Calu3 (cell line): ENCODE measurements at regions not wholly inside any gene's neighbourhood (a gene's known extent, or its start where the extent isn't known, plus 50 kb on each side); places are given as distances from the start of the nearest gene placed in this dataset.

Experiments
- BruUV-seq: library from RNA; stranded (reverse); fragments of 400-500 nt; replicated peaks from 2 replicates; lab custom pipeline; 2021; lab: Mats Ljungman, UMichigan
- CTCF ChIA-PET: fragments of 300-600 bp; sonication (Branson Sonifier 250); formaldehyde crosslinking; loops from one replicate; lab custom pipeline; 2022; ENCODE audit warnings: antibody characterized with exemption; lab: Charles Lee
- DNase-seq: peaks from one replicate; pipeline ENCODE4 v3.0.0; 2022
- H3K27ac Mint-ChIP-seq: one replicate; pipeline ENCODE4 v1.8.0; 2022; ENCODE audit warnings: mixed read lengths; ENCODE audit not compliant: unreplicated experiment
- H3K27me3 Mint-ChIP-seq: one replicate; pipeline ENCODE4 v1.8.0; 2022; ENCODE audit warnings: mixed read lengths; ENCODE audit not compliant: unreplicated experiment
- H3K36me3 Mint-ChIP-seq: one replicate; pipeline ENCODE4 v1.8.0; 2022; ENCODE audit warnings: mild to moderate bottlenecking, moderate library complexity, mixed read lengths; ENCODE audit not compliant: insufficient read depth, unreplicated experiment
- H3K4me1 Mint-ChIP-seq: one replicate; pipeline ENCODE4 v1.8.0; 2022; ENCODE audit warnings: mild to moderate bottlenecking, low read depth, mixed read lengths; ENCODE audit not compliant: unreplicated experiment
- H3K4me3 Mint-ChIP-seq: one replicate; pipeline ENCODE4 v1.8.0; 2022; ENCODE audit warnings: mild to moderate bottlenecking, low read depth, moderate library complexity, mixed read lengths; ENCODE audit not compliant: unreplicated experiment
- H3K9me3 Mint-ChIP-seq: one replicate; pipeline ENCODE4 v1.8.0; 2022; ENCODE audit warnings: low read depth, mixed read lengths; ENCODE audit not compliant: unreplicated experiment
- intact Hi-C: fragments of 100-400 bp; cut with micrococcal nuclease; formaldehyde crosslinking; loops from one replicate; pipeline ENCODE4 v1.10.0; 2022; ENCODE audit not compliant: unreplicated experiment
- TF ChIP-seq, protein P1 (sequence below): fragments of 200-600 bp; IDR thresholded peaks from one replicate; pipeline ENCODE4 v1.8.0; 2022; ENCODE audit warnings: antibody characterized with exemption; ENCODE audit not compliant: unreplicated experiment

DNA sequence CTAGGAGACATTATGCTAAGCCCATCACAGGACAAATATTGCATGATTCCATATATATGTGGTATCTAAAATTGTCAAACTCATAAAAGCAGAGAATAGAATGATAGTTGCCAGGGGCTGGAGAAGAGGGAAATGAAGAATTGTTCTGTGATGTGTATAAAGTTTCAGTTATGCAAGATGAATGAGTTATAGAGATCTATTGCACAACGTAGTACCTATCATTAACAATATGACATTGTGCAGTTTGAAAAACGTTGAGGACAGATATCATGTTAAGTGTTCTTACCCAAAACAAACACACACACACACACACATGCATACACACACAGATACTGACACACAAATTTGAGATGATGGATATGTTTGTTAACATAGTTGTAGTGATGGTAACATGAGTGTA, 871.6 kb upstream of the GOT2 start:
- H3K36me3 Mint-ChIP-seq: no peaks in the 10 kb centered on the region
- no peak for DNase-seq
- CTCF ChIA-PET: no interaction called here
- no peaks in the 10 kb centered on the region for H3K27me3 Mint-ChIP-seq
- peaks cover 9% of the 10 kb centered on the region for H3K9me3 Mint-ChIP-seq
- H3K27ac Mint-ChIP-seq: no peak overlapping the region
- no peaks in the 10 kb centered on the region for H3K4me1 Mint-ChIP-seq
- no TSS peak for BruUV-seq
- H3K4me3 Mint-ChIP-seq: no peak overlapping the region
- TF ChIP-seq, protein P1, sequence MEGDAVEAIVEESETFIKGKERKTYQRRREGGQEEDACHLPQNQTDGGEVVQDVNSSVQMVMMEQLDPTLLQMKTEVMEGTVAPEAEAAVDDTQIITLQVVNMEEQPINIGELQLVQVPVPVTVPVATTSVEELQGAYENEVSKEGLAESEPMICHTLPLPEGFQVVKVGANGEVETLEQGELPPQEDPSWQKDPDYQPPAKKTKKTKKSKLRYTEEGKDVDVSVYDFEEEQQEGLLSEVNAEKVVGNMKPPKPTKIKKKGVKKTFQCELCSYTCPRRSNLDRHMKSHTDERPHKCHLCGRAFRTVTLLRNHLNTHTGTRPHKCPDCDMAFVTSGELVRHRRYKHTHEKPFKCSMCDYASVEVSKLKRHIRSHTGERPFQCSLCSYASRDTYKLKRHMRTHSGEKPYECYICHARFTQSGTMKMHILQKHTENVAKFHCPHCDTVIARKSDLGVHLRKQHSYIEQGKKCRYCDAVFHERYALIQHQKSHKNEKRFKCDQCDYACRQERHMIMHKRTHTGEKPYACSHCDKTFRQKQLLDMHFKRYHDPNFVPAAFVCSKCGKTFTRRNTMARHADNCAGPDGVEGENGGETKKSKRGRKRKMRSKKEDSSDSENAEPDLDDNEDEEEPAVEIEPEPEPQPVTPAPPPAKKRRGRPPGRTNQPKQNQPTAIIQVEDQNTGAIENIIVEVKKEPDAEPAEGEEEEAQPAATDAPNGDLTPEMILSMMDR: no peak
- intact Hi-C loops: no loop called here

DNA sequence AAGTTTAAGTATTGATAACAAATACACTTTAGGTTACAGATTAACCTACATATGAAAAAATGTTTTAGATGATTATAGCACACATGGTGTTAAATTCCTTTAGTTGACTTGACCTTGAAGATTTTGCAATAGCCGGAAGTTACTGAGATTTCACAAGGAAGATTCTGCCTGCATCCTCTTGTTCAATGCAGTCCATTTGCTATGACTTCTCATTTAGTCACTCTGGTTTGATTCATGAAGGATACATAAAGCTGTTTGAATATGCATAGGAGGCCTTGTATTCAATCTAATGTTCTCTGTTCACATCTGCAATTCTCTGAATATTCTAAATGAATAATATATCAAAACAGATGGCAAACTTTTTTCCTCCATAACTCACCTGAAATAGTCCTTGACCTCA, 870.2 kb upstream of the GOT2 start:
- intact Hi-C loops: no loop called here

DNA sequence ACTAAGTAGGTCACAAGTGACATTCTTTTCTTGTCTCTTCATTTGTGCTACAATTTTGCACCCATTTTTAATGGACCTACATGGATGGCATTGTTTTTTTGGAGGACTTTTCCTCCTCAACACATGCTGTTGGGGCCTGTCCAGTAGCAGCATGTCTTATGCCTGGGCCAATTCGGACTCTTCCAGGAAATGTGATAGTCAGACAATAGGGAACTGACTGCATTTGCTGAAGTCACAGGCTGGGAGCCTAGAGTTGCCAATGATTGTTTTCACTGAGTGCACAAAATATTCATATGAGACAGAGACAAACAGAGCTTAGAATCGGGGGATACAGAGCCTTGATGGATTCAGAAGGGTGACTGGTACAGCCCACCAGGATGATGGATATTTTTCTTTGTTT, 867.3 kb upstream of the GOT2 start:
- intact Hi-C loops: no loop called here
- DNase-seq: no peak
- H3K4me3 Mint-ChIP-seq: no peak overlapping the region
- no peak overlapping the region for H3K27ac Mint-ChIP-seq
- CTCF ChIA-PET: no interaction called here
- H3K4me1 Mint-ChIP-seq: no peaks in the 10 kb centered on the region
- H3K36me3 Mint-ChIP-seq: no peaks in the 10 kb centered on the region
- H3K9me3 Mint-ChIP-seq: peaks cover 10% of the 10 kb centered on the region
- BruUV-seq: no TSS peak
- TF ChIP-seq, protein P1: no peak
- no peaks in the 10 kb centered on the region for H3K27me3 Mint-ChIP-seq

More for the DNA sequence above, 870.2 kb upstream of the GOT2 start:
- Mint-ChIP-seq H3K27ac (no peak overlapping the region), H3K9me3 (peaks cover 9% of the 10 kb centered on the region), H3K4me3 (no peak overlapping the region), H3K36me3 (no peaks in the 10 kb centered on the region), H3K4me1 (no peaks in the 10 kb centered on the region), H3K27me3 (no peaks in the 10 kb centered on the region)
- no TSS peak for BruUV-seq
- TF ChIP-seq, protein P1: no peak
- no peak for DNase-seq
- CTCF ChIA-PET: no interaction called here

DNA sequence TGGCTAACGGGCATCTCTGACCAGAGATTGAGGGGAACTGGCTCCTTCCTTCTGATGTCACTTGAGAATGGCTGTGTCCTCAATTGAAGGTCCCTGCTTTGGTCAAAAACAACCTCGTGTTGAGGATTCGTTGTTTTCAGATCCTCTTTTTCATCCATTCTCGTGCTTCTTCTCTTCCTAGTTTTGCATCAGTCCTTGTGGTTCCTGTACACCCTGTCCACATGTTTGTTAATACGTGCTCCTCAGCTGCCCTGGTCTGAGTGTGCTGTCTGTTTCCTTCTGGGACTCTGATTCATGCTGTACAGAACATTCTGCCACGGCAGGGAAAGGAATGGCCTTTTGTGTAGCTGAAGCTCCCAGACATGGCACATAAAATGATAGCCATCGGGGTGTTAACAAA, 863.2 kb upstream of the GOT2 start:
- H3K27ac Mint-ChIP-seq: no peak overlapping the region
- H3K4me3 Mint-ChIP-seq: no peak overlapping the region
- intact Hi-C loops: no loop called here
- no peaks in the 10 kb centered on the region for H3K4me1 Mint-ChIP-seq
- no peaks in the 10 kb centered on the region for H3K27me3 Mint-ChIP-seq
- TF ChIP-seq, protein P1: no peak
- no TSS peak for BruUV-seq
- peaks cover 7% of the 10 kb centered on the region for H3K9me3 Mint-ChIP-seq
- CTCF ChIA-PET: no interaction called here
- DNase-seq: no peak
- no peaks in the 10 kb centered on the region for H3K36me3 Mint-ChIP-seq
